Lower lobe of right lung (tissue), 2 donors: ENCODE measurements at regions not wholly inside any gene's neighbourhood (a gene's known extent, or its start where the extent isn't known, plus 50 kb on each side); places are given as distances from the start of the nearest gene placed in this dataset.
A peak's percentile ranks its signal among the peaks of the same experiment; 100 is the strongest.

ENCODE experiments used
- ATAC-seq, 2 donors: fragments of 200-7000 bp; cut with Tn5 transposase; one replicate each; pipeline ENCODE4 v1.9.1; 2020 to 2022; ENCODE audit warnings: mild to moderate bottlenecking in 2 of 2, moderate library complexity in 2 of 2
- DNase-seq: peaks from one replicate; pipeline ENCODE4 v3.0.0-alpha.2; 2020
- H3K27ac ChIP-seq: fragments of 200-600 bp; one replicate; pipeline ENCODE4 v1.8.0; 2022
- H3K27me3 ChIP-seq: fragments of 200-600 bp; one replicate; pipeline ENCODE4 v1.8.0; 2022; ENCODE audit warnings: low read depth
- H3K36me3 ChIP-seq: fragments of 200-600 bp; one replicate; pipeline ENCODE4 v1.8.0; 2022; ENCODE audit warnings: mild to moderate bottlenecking
- H3K4me1 ChIP-seq: fragments of 200-600 bp; one replicate; pipeline ENCODE4 v1.8.0; 2022
- H3K4me3 ChIP-seq: fragments of 200-600 bp; one replicate; pipeline ENCODE4 v1.8.0; 2022; ENCODE audit warnings: mild to moderate bottlenecking
- H3K9me3 ChIP-seq: fragments of 200-600 bp; one replicate; pipeline ENCODE4 v1.8.0; 2022
- intact Hi-C: fragments of 100-400 bp; cut with DNase I; formaldehyde crosslinking; loops from one replicate; pipeline ENCODE4 v1.11.0; 2022
- TF ChIP-seq, protein P1 (sequence below): fragments of 200-600 bp; IDR thresholded peaks from one replicate; pipeline ENCODE4 v1.8.0; 2022; ENCODE audit warnings: antibody characterized with exemption, mild to moderate bottlenecking
- donor health status: DM: no; HTN: yes; CAD: no; lungs with severe emphysema.

DNA sequence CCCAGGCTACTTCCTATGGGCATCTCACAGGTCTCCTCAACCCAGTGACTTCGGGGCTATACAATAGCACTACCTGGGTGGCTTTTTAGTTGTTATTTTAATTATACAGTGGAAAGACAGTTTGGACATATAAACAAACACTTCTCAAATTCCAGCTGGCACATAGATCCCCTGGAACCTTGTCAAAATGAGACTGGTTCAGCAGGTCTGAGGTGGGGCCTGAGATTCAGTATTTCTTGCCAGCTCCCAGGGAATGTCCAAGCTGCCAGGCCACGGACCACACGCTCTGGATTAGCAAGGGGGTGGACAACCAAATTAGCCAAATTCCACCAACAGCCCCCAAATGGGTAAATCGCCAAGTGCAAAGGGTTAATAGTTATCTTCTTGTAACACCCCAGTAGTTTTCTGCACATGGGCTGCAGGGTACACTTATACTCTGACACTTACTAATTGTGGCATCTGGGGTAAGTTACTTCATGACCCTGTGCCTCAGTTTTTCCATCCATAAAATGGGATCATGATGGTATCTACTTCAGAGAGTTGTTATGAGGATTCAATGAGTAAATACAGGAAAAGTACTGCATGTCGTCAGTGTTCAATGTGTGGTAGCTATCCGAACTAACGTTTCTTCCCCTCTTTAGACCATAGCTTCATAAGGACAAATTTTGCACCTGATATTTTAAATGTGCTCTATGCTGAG, 789.4 kb upstream of the TBX3 start:
- intact Hi-C loops = no loop called here
- no peaks in the 10 kb centered on the region for H3K27me3 ChIP-seq
- ATAC-seq = no peak
- H3K4me1 ChIP-seq = no peaks in the 10 kb centered on the region
- H3K36me3 ChIP-seq = no peaks in the 10 kb centered on the region
- H3K4me3 ChIP-seq = no peak overlapping the region
- no peak for DNase-seq
- no peaks in the 10 kb centered on the region for H3K9me3 ChIP-seq
- TF ChIP-seq, protein P1, sequence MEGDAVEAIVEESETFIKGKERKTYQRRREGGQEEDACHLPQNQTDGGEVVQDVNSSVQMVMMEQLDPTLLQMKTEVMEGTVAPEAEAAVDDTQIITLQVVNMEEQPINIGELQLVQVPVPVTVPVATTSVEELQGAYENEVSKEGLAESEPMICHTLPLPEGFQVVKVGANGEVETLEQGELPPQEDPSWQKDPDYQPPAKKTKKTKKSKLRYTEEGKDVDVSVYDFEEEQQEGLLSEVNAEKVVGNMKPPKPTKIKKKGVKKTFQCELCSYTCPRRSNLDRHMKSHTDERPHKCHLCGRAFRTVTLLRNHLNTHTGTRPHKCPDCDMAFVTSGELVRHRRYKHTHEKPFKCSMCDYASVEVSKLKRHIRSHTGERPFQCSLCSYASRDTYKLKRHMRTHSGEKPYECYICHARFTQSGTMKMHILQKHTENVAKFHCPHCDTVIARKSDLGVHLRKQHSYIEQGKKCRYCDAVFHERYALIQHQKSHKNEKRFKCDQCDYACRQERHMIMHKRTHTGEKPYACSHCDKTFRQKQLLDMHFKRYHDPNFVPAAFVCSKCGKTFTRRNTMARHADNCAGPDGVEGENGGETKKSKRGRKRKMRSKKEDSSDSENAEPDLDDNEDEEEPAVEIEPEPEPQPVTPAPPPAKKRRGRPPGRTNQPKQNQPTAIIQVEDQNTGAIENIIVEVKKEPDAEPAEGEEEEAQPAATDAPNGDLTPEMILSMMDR = no peak
- no peak overlapping the region for H3K27ac ChIP-seq

DNA sequence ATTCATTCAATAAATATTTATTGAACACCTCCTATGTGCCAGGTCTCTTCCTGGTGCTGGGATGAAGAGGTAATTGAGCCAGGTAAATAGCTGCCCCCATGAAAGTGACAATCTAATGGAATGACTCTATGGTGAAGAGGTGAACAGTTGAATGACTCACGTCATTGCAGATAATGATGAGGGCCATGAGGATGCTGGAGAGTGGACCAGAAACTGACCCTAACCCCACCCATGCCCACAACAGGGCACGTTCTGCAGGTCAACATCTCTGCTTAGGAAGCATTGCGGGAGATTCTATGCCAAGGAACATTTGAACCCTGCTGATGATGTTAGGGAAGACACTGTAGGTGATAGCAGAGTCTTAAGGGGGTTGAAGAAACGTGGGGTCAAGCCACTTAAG, 788.9 kb upstream of the TBX3 start:
- H3K4me3 ChIP-seq = no peak overlapping the region
- H3K36me3 ChIP-seq = no peaks in the 10 kb centered on the region
- no peak for DNase-seq
- no peak for ATAC-seq
- H3K9me3 ChIP-seq = no peaks in the 10 kb centered on the region
- intact Hi-C loops = no loop called here
- H3K27me3 ChIP-seq = no peaks in the 10 kb centered on the region
- H3K4me1 ChIP-seq = no peaks in the 10 kb centered on the region
- no peak overlapping the region for H3K27ac ChIP-seq
- TF ChIP-seq, protein P1 = no peak

DNA sequence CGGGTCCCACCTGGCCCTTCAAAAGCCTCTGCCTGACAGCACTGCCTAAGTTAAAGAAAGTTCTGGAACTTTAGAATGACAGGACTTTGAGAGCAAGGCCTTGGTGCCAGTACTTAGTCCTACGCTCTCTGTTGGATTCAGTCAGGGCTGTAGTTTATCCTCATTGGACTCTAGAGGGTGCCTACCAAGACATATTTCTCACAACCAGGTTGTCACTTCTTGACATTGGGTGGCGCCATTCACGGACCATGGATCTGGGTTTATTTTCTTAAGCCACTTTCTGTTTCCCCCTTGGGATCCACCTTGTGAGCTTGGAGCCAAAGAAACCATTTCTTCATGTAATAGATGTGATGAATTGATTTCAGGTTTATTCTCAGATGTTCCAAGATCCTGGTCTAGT, 787.0 kb upstream of the TBX3 start:
- ATAC-seq (no peak), DNase-seq (no peak)
- Histone ChIP-seq H3K4me3 (no peak overlapping the region), H3K27me3 (no peaks in the 10 kb centered on the region), H3K4me1 (no peaks in the 10 kb centered on the region), H3K36me3 (no peaks in the 10 kb centered on the region), H3K27ac (no peak overlapping the region), H3K9me3 (no peaks in the 10 kb centered on the region)
- TF ChIP-seq, protein P1 = no peak
- intact Hi-C loops = no loop called here

DNA sequence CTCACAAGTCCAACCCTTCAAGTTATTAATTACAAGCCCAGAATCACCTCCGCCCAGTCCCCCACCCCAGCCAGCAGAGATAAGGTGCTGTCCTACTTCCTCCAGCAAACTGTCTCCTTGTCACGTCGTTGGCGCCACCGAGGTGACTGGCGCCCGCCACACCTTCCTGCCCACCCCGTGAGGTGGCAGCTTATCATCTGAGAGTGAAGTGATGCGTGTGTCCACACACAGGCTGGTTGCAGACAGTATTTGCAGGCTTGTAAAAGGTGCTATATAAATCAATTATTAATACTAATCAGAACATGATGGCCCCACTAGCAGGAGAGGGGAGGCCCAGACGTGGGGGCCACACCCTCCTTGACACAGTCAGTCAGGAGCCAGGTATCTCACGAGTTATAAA, 786.6 kb upstream of the TBX3 start:
- Histone ChIP-seq H3K9me3 (no peaks in the 10 kb centered on the region), H3K4me3 (no peak overlapping the region), H3K4me1 (no peaks in the 10 kb centered on the region), H3K27ac (no peak overlapping the region), H3K36me3 (no peaks in the 10 kb centered on the region), H3K27me3 (no peaks in the 10 kb centered on the region)
- intact Hi-C loops = no loop called here
- TF ChIP-seq, protein P1 = no peak
- ATAC-seq (no peak), DNase-seq (no peak)

DNA sequence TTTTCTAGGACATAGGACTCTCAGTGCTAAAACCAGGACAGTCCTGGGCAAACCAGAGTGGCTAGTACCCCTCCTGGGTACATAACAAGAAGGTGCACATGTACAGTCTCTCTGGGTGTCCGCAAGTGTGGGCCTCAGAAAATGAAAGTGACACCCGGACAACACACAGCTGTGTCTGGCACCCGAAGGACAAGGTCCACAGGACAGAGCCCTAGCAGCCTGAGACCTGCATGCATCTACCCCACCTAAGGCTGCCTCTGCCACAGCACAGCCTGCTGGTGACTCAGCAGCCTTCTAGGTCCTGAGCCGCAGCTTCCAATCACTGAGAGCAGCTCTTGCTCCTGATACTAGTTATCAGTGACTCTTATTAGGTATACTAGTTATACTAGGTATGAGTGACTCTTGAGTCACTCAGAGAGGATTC, 784.1 kb upstream of the TBX3 start:
- intact Hi-C loops = no loop called here
- Histone ChIP-seq H3K36me3 (no peaks in the 10 kb centered on the region), H3K27me3 (no peaks in the 10 kb centered on the region), H3K9me3 (no peaks in the 10 kb centered on the region), H3K27ac (no peak overlapping the region), H3K4me1 (no peaks in the 10 kb centered on the region), H3K4me3 (no peak overlapping the region)
- TF ChIP-seq, protein P1 = no peak
- peak in 1 of 2 donors; percentile 19 for ATAC-seq
- no peak for DNase-seq
